Bronchial epithelial cell (primary cell): ENCODE measurements at regions not wholly inside any gene's neighbourhood (a gene's known extent, or its start where the extent isn't known, plus 50 kb on each side); places are given as distances from the start of the nearest gene placed in this dataset.

Source experiments
- DNase-seq: peaks from one replicate; pipeline ENCODE4 v3.0.0-alpha.2; 2010; ENCODE audit warnings: low read depth
- FAIRE-seq: peaks from 2 replicates; lab custom pipeline; 2011; peaks lifted over from hg19 to GRCh38; lab: Jason Lieb, UNC
- H3K27me3 ChIP-seq: 2 replicates; pipeline ENCODE4 v1.5.1; 2011; ENCODE audit warnings: low read length; ENCODE audit not compliant: control insufficient read depth, insufficient read depth
- H3K36me3 ChIP-seq: 2 replicates; pipeline ENCODE4 v1.5.1; 2011; ENCODE audit warnings: low read length; ENCODE audit not compliant: control insufficient read depth, insufficient read depth
- H3K4me3 ChIP-seq: 2 replicates; pipeline ENCODE4 v1.5.1; 2011; ENCODE audit warnings: mild to moderate bottlenecking, low read depth, low read length, control low read depth
- TF ChIP-seq, protein P1 (sequence below): IDR thresholded peaks from 2 replicates; pipeline ENCODE4 v1.5.1; 2011; ENCODE audit warnings: mild to moderate bottlenecking, moderate library complexity, low read length, control low read depth, inconsistent platforms; ENCODE audit not compliant: insufficient read depth, severe bottlenecking

DNA sequence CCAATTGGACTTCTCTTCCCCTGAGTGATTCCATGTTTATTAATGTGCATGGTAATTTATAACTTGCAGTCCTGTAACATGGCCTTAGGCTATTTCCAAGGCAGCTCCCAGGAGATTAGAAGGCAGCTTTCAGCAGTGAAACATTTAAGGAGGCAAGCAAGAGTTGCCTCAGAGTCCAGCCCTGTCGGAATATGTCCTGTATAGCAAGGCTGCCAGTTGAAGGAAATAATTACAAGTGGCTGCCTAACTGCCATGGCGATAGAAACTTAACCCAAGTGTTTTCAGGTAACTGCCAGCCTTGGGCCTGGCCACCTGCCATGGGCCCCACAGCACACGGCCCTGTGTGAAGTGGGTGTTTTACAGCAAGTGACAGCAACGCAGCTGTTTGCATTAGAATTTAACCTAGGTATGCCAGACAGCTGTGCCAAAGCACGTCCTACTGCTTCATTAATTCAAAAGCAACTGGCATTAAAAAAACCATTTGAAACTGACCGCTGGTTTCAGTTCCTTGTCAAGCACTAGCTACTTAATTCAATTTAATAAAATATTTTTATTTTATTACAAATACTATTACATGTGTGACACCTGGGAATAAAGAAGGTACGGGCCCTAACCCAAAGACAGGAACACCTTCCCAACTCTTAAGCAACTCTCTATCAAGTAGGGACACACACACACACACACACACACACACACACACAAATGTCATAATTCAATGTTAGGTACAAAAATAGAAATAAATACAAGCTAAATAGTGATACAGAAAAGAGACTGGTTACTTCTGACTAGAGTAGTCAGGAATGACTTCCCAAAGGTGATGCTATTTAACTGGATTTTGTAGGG is 151.8 kb upstream of the HEY2 start:
- H3K4me3 ChIP-seq, result no peak overlapping the region
- TF ChIP-seq, protein P1, sequence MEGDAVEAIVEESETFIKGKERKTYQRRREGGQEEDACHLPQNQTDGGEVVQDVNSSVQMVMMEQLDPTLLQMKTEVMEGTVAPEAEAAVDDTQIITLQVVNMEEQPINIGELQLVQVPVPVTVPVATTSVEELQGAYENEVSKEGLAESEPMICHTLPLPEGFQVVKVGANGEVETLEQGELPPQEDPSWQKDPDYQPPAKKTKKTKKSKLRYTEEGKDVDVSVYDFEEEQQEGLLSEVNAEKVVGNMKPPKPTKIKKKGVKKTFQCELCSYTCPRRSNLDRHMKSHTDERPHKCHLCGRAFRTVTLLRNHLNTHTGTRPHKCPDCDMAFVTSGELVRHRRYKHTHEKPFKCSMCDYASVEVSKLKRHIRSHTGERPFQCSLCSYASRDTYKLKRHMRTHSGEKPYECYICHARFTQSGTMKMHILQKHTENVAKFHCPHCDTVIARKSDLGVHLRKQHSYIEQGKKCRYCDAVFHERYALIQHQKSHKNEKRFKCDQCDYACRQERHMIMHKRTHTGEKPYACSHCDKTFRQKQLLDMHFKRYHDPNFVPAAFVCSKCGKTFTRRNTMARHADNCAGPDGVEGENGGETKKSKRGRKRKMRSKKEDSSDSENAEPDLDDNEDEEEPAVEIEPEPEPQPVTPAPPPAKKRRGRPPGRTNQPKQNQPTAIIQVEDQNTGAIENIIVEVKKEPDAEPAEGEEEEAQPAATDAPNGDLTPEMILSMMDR, result no peak
- H3K36me3 ChIP-seq, result no peaks in the 10 kb centered on the region
- FAIRE-seq, result no peak
- peak; percentile 78 for DNase-seq
- no peaks in the 10 kb centered on the region for H3K27me3 ChIP-seq

DNA sequence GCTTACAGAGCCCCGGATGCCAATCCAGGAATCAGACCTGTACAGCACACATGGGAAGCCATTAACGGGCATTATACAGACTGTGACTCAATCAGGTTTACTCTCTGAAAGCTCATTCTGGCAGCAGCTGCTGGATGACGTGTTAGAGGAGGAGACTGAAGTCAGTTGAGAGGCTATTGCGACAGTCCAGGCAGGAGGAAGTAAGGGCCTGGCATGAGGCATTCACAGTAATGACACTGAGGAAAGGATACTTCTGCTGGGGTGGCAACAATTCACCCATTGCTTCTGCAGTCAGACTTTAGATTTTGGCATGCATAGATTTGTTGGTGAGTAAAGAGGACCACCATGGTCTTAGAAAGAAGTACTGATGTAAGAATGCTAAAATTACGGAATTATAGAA is 151.0 kb upstream of the HEY2 start:
- DNase-seq (peak; percentile 97), FAIRE-seq (peak; percentile 95)

DNA sequence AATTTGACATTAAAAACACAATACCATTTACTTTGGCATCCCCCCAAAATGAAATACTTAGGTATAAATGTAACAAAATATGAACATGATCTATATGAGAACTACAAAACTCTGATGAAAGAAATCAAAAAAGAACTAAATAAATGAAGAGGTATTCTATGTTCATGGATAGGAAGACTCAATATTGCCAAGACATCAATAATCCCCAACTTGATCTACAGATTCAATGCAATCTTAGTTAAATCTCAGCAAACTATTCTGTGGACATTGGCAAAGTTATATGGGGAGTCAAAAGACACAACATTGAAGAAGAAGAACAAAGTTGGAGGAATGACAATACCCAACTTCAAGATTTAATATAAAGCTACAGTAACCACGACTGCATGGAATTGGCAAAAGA is 145.2 kb upstream of the HEY2 start:
- DNase-seq (no peak), FAIRE-seq (no peak)
- Histone ChIP-seq H3K27me3 (no peaks in the 10 kb centered on the region), H3K36me3 (no peaks in the 10 kb centered on the region), H3K4me3 (no peak overlapping the region)
- TF ChIP-seq, protein P1, result no peak

More for the DNA sequence above, 151.0 kb upstream of the HEY2 start:
- TF ChIP-seq, protein P1, result no peak
- no peaks in the 10 kb centered on the region for H3K27me3 ChIP-seq
- H3K4me3 ChIP-seq, result no peak overlapping the region
- no peaks in the 10 kb centered on the region for H3K36me3 ChIP-seq

DNA sequence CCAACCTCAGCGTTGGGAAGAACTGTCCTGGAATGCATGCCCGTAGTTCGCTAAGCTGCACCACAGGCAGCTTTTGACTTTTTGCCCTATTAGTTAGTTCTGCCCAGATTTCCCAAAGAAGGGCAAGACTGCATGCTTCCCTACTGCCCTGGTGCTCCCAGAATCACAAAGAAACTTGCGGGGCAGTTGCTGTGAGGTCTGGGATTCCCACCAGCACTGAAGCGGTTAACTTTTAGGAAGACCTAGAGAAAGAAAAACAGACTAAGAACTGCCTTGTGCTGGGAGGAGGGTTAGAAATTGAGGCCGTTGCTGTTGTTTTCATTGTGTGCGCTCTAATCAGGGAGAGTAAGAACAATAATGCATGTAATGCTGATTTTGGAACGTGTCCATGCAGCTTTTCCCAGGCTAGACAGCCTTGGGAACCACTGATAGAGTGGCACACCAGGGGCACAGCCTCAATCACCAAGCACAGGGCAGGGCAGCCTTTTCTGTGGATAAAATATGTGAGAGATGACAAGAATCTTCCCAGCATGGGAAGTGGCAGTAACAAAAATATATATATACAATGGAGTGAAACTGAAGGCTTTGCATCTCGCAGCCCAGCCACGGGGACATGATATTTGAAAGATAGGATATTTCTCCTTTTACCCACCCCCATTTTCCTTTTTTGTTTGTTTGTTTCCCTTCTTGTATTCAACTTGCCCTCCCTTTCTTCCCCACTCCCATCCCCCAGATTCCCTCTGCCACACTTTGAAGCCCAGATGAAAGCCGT is 137.7 kb upstream of the HEY2 start:
- Histone ChIP-seq H3K36me3 (no peaks in the 10 kb centered on the region), H3K27me3 (no peaks in the 10 kb centered on the region), H3K4me3 (no peak overlapping the region)
- no peak for FAIRE-seq
- DNase-seq, result no peak
- TF ChIP-seq, protein P1, result no peak

DNA sequence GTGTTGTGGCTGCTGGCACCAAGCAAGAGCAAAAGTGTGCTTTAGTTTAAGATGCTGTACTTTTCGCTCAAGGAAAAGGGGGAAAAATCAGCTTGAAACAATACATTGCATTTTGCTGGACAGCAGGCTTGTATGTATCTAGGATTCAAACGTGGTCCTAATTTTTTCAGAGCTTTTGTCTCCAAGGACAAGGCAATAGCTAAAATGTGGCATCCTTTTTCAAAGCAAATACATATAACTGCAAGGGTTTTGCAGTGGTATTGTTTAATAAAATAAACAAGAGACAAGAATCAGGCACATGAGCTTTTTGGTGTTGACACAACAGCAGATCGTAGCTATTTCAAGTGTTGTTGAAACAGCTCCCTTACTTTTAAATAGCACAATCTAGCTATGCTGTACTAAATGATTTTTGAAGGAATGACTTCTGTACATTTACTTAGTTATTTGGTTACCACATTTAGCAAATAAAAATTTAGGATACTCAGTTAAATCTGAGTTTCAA is 137.0 kb upstream of the HEY2 start:
- DNase-seq, result no peak
- no peak overlapping the region for H3K4me3 ChIP-seq
- H3K27me3 ChIP-seq, result no peaks in the 10 kb centered on the region
- no peaks in the 10 kb centered on the region for H3K36me3 ChIP-seq
- no peak for FAIRE-seq
- TF ChIP-seq, protein P1, result no peak
